ENCODE measurements at regions not wholly inside any gene's neighbourhood (a gene's known extent, or its start where the extent isn't known, plus 50 kb on each side); places are given as distances from the start of the nearest gene placed in this dataset.

DNA sequence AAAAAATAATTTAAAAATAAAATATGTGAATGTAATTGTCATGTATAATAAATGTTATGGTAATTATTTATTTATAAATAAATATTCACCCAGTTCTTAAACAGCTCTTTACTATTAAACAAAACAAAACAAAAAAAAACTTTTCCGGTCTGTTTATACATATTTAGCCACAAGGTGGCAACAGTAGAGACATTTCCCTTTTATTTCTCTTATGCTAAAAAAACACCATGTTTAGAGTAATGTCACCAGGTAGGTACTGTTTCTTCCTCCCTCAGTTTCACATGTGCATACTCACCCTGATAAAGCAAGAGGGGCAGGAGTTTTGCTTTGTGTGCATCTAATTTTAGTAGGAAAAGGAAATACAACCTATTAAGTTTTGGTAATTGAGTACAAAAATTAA, 610.4 kb upstream of the IMPG1 start:
- TF ChIP-seq, protein P1, sequence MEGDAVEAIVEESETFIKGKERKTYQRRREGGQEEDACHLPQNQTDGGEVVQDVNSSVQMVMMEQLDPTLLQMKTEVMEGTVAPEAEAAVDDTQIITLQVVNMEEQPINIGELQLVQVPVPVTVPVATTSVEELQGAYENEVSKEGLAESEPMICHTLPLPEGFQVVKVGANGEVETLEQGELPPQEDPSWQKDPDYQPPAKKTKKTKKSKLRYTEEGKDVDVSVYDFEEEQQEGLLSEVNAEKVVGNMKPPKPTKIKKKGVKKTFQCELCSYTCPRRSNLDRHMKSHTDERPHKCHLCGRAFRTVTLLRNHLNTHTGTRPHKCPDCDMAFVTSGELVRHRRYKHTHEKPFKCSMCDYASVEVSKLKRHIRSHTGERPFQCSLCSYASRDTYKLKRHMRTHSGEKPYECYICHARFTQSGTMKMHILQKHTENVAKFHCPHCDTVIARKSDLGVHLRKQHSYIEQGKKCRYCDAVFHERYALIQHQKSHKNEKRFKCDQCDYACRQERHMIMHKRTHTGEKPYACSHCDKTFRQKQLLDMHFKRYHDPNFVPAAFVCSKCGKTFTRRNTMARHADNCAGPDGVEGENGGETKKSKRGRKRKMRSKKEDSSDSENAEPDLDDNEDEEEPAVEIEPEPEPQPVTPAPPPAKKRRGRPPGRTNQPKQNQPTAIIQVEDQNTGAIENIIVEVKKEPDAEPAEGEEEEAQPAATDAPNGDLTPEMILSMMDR (IDR thresholded peaks at IDR 0.05; ENCODE audit: low read depth, low read length): peak; percentile 54
- TF ChIP-seq EZH2phosphoT487 (IDR thresholded peaks at IDR 0.05; ENCODE audit: low read depth): no peak

Data from OCI-LY3 (cell line).